ENCODE measurements at regions not wholly inside any gene's neighbourhood (a gene's known extent, or its start where the extent isn't known, plus 50 kb on each side); places are given as distances from the start of the nearest gene placed in this dataset.

- Histone ChIP-seq H3K36me3 (no peaks in the 10 kb centered on the region), H3K9ac (no peak overlapping the region), H3K4me1 (no peaks in the 10 kb centered on the region), H3K4me3 (no peak overlapping the region), H3F3A (ENCODE audit: low read depth) (no peaks in the 10 kb centered on the region), H2AFZ (replicated peaks) (no peak overlapping the region), H4K20me1 (ENCODE audit: low read depth) (no peaks in the 10 kb centered on the region), H3K79me2 (ENCODE audit: low read depth) (no peaks in the 10 kb centered on the region), H3K4me2 (no peak overlapping the region), H3K27me3 (no peaks in the 10 kb centered on the region), H3K27ac (no peak overlapping the region), H3K9me3 (ENCODE audit: low read depth) (no peaks in the 10 kb centered on the region)
- peak; percentile 11 for DNase-seq (ENCODE audit: low spot score)
- H3K4me1 Mint-ChIP-seq = peaks cover 13% of the 10 kb centered on the region
- no peak overlapping the region for H3K27ac Mint-ChIP-seq
- no peak overlapping the region for H3K4me3 Mint-ChIP-seq
- peaks cover 6% of the 10 kb centered on the region for H3K27me3 Mint-ChIP-seq (ENCODE audit: insufficient read depth, low read depth)
- no peaks in the 10 kb centered on the region for H3K36me3 Mint-ChIP-seq
- H3K9me3 Mint-ChIP-seq = no peaks in the 10 kb centered on the region
- TF ChIP-seq EZH2 (IDR thresholded peaks at IDR 0.05) (no peak), EZH2phosphoT487 (IDR thresholded peaks at IDR 0.05) (no peak)
Measured at GRCh38 chr2:239661334-239662312, 260.8 kb upstream of the HDAC4 start.

GRCh38 chr2:239660390-239661230 is 259.8 kb upstream of the HDAC4 start:
- Histone ChIP-seq H3K9ac (no peak overlapping the region), H3K27ac (no peak overlapping the region), H2AFZ (replicated peaks) (no peak overlapping the region), H3K27me3 (no peaks in the 10 kb centered on the region), H3K9me3 (ENCODE audit: low read depth) (no peaks in the 10 kb centered on the region), H3K36me3 (no peaks in the 10 kb centered on the region), H4K20me1 (ENCODE audit: low read depth) (no peaks in the 10 kb centered on the region), H3K4me3 (no peak overlapping the region), H3F3A (ENCODE audit: low read depth) (no peaks in the 10 kb centered on the region), H3K79me2 (ENCODE audit: low read depth) (no peaks in the 10 kb centered on the region), H3K4me1 (no peaks in the 10 kb centered on the region), H3K4me2 (no peak overlapping the region)
- peaks cover 13% of the 10 kb centered on the region for H3K4me1 Mint-ChIP-seq
- peaks cover 4% of the 10 kb centered on the region for H3K27me3 Mint-ChIP-seq (ENCODE audit: insufficient read depth, low read depth)
- H3K9me3 Mint-ChIP-seq = no peaks in the 10 kb centered on the region
- no peak overlapping the region for H3K27ac Mint-ChIP-seq
- H3K36me3 Mint-ChIP-seq = no peaks in the 10 kb centered on the region
- H3K4me3 Mint-ChIP-seq = no peak overlapping the region
- TF ChIP-seq EZH2 (IDR thresholded peaks at IDR 0.05) = no peak
- TF ChIP-seq CTCF (IDR thresholded peaks at IDR 0.05) = no peak
- no peak for TF ChIP-seq EZH2phosphoT487 (IDR thresholded peaks at IDR 0.05)
- no peak for DNase-seq (ENCODE audit: low spot score)

DNA sequence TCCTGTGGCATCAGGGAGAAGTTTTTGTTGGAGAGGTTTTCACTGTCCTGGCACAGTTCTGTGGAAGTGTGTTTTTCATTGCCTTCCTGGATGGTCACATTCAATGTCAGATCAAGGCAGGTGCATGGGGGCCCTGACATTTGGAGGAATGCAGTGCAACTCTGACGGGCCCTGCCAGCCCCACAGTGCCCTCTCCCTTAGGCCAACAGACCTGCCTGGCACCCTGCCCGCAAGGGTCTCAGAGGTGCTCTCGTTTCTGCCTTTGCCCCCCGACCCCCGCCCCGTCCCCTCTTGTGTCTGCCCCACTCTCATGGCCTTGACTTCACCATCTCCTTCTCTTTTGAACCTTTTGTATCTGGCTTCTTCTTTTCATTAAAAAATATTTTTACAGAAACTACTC is 257.2 kb upstream of the HDAC4 start:
- Mint-ChIP-seq H3K36me3 (no peaks in the 10 kb centered on the region), H3K27me3 (ENCODE audit: insufficient read depth, low read depth) (peaks cover 2% of the 10 kb centered on the region), H3K4me1 (peaks cover 11% of the 10 kb centered on the region), H3K27ac (no peak overlapping the region), H3K9me3 (no peaks in the 10 kb centered on the region), H3K4me3 (no peak overlapping the region)
- no peaks in the 10 kb centered on the region for H3K9me3 ChIP-seq (ENCODE audit: low read depth)
- TF ChIP-seq EZH2phosphoT487 (IDR thresholded peaks at IDR 0.05) = no peak
- no peak for TF ChIP-seq EZH2 (IDR thresholded peaks at IDR 0.05)
- TF ChIP-seq CTCF (IDR thresholded peaks at IDR 0.05) = no peak
- no peak overlapping the region for H3K9ac ChIP-seq
- no peak for DNase-seq (ENCODE audit: low spot score)
- H2AFZ ChIP-seq (replicated peaks) = no peak overlapping the region
- no peaks in the 10 kb centered on the region for H3K79me2 ChIP-seq (ENCODE audit: low read depth)
- no peak overlapping the region for H3K4me3 ChIP-seq
- no peaks in the 10 kb centered on the region for H4K20me1 ChIP-seq (ENCODE audit: low read depth)
- no peak overlapping the region for H3K4me2 ChIP-seq
- H3K27ac ChIP-seq = no peak overlapping the region
- H3K4me1 ChIP-seq = no peaks in the 10 kb centered on the region
- no peaks in the 10 kb centered on the region for H3K27me3 ChIP-seq
- H3K36me3 ChIP-seq = no peaks in the 10 kb centered on the region
- no peaks in the 10 kb centered on the region for H3F3A ChIP-seq (ENCODE audit: low read depth)

Measured in neural progenitor cell (in vitro differentiated cells).